ENCODE measurements at regions not wholly inside any gene's neighbourhood (a gene's known extent, or its start where the extent isn't known, plus 50 kb on each side); places are given as distances from the start of the nearest gene placed in this dataset.

DNA sequence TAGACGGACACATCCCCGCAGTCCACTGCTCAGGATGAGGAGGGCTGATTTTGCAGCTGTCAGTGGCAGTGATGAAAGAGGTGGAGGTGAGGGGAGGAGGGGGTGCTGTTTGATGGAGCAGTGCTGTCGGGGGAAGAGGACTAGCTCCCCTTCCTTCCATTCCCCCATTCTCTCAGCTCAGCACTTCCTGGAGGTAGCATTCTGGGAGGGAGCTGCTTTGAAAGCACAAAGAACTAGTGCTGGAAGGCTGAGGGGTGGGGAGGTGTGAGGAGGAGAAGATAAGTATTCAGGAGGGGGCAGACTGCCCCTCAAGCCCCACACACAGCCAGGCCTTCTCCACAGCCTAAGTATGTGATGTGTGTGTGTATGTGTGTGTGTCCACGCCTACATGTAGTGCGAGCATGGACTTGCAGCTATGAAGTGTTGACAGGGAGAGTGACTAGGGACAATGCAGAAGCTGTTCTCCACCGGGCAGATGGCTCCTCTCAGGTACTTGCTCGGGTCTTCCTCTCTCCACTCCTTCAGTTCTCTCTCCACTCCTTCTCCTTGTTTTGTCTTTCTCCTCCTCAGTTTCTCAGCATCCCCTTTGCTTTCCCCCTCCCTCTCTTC is 65.5 kb upstream of the HSPA9 start:
- Histone ChIP-seq H3K27me3 (ENCODE audit: insufficient read depth, low read depth, low read length) (no peaks in the 10 kb centered on the region), H3K9me2 (ENCODE audit: insufficient read depth, low read length) (no peaks in the 10 kb centered on the region), H3K4me2 (ENCODE audit: low read length) (no peak overlapping the region), H3K36me3 (ENCODE audit: insufficient read depth, low read length) (no peaks in the 10 kb centered on the region), H3K27ac (ENCODE audit: low read length) (no peak overlapping the region), H3K9me3 (ENCODE audit: low read length) (no peaks in the 10 kb centered on the region), H2AFZ (ENCODE audit: low read depth, low read length) (peak overlapping the region; percentile 21), H3K79me2 (replicated peaks; ENCODE audit: insufficient read depth, low read length) (no peaks in the 10 kb centered on the region), H3F3A (ENCODE audit: insufficient read depth, low read length, poor library complexity, severe bottlenecking) (no peaks in the 10 kb centered on the region), H3K4me3 (ENCODE audit: low read length) (no peak overlapping the region), H4K20me1 (ENCODE audit: insufficient read depth) (no peaks in the 10 kb centered on the region), H3K9ac (ENCODE audit: low read length) (peak overlapping the region; percentile 16)
- TF ChIP-seq SMC3 (conservative IDR thresholded peaks at IDR 0.05; ENCODE audit: poor library complexity) (no peak), EZH2 (IDR thresholded peaks at IDR 0.05; ENCODE audit: borderline replicate concordance, insufficient read depth, low read length, poor library complexity, severe bottlenecking) (no peak), POLR2AphosphoS5 (IDR thresholded peaks at IDR 0.05) (no peak), MXI1 (conservative IDR thresholded peaks at IDR 0.05; ENCODE audit: poor library complexity, severe bottlenecking) (no peak)
- TF ChIP-seq, protein P1, sequence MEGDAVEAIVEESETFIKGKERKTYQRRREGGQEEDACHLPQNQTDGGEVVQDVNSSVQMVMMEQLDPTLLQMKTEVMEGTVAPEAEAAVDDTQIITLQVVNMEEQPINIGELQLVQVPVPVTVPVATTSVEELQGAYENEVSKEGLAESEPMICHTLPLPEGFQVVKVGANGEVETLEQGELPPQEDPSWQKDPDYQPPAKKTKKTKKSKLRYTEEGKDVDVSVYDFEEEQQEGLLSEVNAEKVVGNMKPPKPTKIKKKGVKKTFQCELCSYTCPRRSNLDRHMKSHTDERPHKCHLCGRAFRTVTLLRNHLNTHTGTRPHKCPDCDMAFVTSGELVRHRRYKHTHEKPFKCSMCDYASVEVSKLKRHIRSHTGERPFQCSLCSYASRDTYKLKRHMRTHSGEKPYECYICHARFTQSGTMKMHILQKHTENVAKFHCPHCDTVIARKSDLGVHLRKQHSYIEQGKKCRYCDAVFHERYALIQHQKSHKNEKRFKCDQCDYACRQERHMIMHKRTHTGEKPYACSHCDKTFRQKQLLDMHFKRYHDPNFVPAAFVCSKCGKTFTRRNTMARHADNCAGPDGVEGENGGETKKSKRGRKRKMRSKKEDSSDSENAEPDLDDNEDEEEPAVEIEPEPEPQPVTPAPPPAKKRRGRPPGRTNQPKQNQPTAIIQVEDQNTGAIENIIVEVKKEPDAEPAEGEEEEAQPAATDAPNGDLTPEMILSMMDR (IDR thresholded peaks at IDR 0.05; ENCODE audit: poor library complexity, severe bottlenecking) = no peak

DNA sequence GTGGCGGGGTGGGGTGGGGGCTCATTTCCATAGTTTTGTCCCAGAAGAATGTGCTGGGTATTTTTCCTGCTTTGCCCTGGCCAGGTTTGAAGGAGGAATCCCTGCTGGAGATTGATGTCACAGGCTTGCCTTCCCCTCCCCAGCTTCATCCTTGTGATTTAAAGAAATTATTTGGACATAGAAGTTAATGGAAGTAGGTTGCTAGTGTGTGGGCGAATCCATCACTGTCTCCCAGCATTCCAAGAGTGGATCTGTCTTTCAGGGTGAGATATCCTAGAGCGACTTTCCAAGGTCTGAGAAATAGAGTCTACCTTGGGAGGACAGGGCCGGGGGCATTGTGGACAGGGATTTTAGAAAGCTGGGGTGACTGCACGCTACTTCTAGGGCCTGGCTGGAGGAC is 64.9 kb upstream of the HSPA9 start:
- H3K9me3 ChIP-seq (ENCODE audit: low read length) = no peaks in the 10 kb centered on the region
- no peak overlapping the region for H3K4me2 ChIP-seq (ENCODE audit: low read length)
- H3K4me3 ChIP-seq (ENCODE audit: low read length) = no peak overlapping the region
- H3K36me3 ChIP-seq (ENCODE audit: insufficient read depth, low read length) = no peaks in the 10 kb centered on the region
- no peaks in the 10 kb centered on the region for H3K27me3 ChIP-seq (ENCODE audit: insufficient read depth, low read depth, low read length)
- TF ChIP-seq EP300 (conservative IDR thresholded peaks at IDR 0.05; ENCODE audit: poor library complexity, severe bottlenecking) (no peak), RAD21 (conservative IDR thresholded peaks at IDR 0.05) (no peak), SMC3 (conservative IDR thresholded peaks at IDR 0.05; ENCODE audit: poor library complexity) (no peak), MXI1 (conservative IDR thresholded peaks at IDR 0.05; ENCODE audit: poor library complexity, severe bottlenecking) (no peak), TAF1 (IDR thresholded peaks at IDR 0.05; ENCODE audit: low read depth) (no peak)
- no peaks in the 10 kb centered on the region for H3K79me2 ChIP-seq (replicated peaks; ENCODE audit: insufficient read depth, low read length)
- no peak overlapping the region for H3K27ac ChIP-seq (ENCODE audit: low read length)
- no peaks in the 10 kb centered on the region for H3K9me2 ChIP-seq (ENCODE audit: insufficient read depth, low read length)
- no peaks in the 10 kb centered on the region for H4K20me1 ChIP-seq (ENCODE audit: insufficient read depth)
- H3K9ac ChIP-seq (ENCODE audit: low read length) = no peak overlapping the region
- no peaks in the 10 kb centered on the region for H3F3A ChIP-seq (ENCODE audit: insufficient read depth, low read length, poor library complexity, severe bottlenecking)
- H2AFZ ChIP-seq (ENCODE audit: low read depth, low read length) = no peak overlapping the region

DNA sequence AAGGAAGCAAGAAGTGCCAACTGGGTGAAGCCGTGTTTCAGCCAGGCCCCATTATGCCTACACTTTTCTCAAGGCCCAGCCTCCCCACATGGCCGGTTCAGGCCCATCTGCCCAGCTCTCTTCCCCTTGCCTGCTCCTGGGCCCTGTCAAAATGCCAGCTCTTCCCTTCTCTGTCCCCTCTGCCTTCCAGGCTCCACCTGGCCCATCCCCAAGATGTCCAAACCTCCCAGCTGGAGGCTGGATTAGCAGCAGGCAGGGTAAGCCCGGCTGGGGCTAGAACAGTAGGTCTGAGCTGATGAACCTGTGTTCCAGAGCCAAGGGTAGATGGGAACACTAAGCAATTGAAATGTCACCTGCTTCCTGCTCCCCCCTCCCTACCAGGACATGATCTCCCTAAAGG is 64.1 kb upstream of the HSPA9 start:
- Histone ChIP-seq H3K4me2 (ENCODE audit: low read length) (no peak overlapping the region), H4K20me1 (ENCODE audit: insufficient read depth) (no peaks in the 10 kb centered on the region), H3K27ac (ENCODE audit: low read length) (no peak overlapping the region), H3K27me3 (ENCODE audit: insufficient read depth, low read depth, low read length) (no peaks in the 10 kb centered on the region), H2AFZ (ENCODE audit: low read depth, low read length) (no peak overlapping the region), H3K9ac (ENCODE audit: low read length) (no peak overlapping the region), H3K9me3 (ENCODE audit: low read length) (no peaks in the 10 kb centered on the region), H3K9me2 (ENCODE audit: insufficient read depth, low read length) (no peaks in the 10 kb centered on the region), H3K36me3 (ENCODE audit: insufficient read depth, low read length) (no peaks in the 10 kb centered on the region), H3K4me3 (ENCODE audit: low read length) (no peak overlapping the region), H3F3A (ENCODE audit: insufficient read depth, low read length, poor library complexity, severe bottlenecking) (no peaks in the 10 kb centered on the region), H3K79me2 (replicated peaks; ENCODE audit: insufficient read depth, low read length) (no peaks in the 10 kb centered on the region)
- TF ChIP-seq, protein P1 (IDR thresholded peaks at IDR 0.05; ENCODE audit: poor library complexity, severe bottlenecking) = no peak
- TF ChIP-seq EP300 (conservative IDR thresholded peaks at IDR 0.05; ENCODE audit: poor library complexity, severe bottlenecking) (no peak), POLR2AphosphoS5 (IDR thresholded peaks at IDR 0.05) (no peak), SMC3 (conservative IDR thresholded peaks at IDR 0.05; ENCODE audit: poor library complexity) (no peak), EZH2 (IDR thresholded peaks at IDR 0.05; ENCODE audit: borderline replicate concordance, insufficient read depth, low read length, poor library complexity, severe bottlenecking) (no peak), TAF1 (IDR thresholded peaks at IDR 0.05; ENCODE audit: low read depth) (no peak), MXI1 (conservative IDR thresholded peaks at IDR 0.05; ENCODE audit: poor library complexity, severe bottlenecking) (no peak), RAD21 (conservative IDR thresholded peaks at IDR 0.05) (no peak)
- TF ChIP-seq, protein P2, sequence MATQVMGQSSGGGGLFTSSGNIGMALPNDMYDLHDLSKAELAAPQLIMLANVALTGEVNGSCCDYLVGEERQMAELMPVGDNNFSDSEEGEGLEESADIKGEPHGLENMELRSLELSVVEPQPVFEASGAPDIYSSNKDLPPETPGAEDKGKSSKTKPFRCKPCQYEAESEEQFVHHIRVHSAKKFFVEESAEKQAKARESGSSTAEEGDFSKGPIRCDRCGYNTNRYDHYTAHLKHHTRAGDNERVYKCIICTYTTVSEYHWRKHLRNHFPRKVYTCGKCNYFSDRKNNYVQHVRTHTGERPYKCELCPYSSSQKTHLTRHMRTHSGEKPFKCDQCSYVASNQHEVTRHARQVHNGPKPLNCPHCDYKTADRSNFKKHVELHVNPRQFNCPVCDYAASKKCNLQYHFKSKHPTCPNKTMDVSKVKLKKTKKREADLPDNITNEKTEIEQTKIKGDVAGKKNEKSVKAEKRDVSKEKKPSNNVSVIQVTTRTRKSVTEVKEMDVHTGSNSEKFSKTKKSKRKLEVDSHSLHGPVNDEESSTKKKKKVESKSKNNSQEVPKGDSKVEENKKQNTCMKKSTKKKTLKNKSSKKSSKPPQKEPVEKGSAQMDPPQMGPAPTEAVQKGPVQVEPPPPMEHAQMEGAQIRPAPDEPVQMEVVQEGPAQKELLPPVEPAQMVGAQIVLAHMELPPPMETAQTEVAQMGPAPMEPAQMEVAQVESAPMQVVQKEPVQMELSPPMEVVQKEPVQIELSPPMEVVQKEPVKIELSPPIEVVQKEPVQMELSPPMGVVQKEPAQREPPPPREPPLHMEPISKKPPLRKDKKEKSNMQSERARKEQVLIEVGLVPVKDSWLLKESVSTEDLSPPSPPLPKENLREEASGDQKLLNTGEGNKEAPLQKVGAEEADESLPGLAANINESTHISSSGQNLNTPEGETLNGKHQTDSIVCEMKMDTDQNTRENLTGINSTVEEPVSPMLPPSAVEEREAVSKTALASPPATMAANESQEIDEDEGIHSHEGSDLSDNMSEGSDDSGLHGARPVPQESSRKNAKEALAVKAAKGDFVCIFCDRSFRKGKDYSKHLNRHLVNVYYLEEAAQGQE (IDR thresholded peaks at IDR 0.05; ENCODE audit: borderline replicate concordance) = no peak

Data from neural cell (in vitro differentiated cells).